ENCODE measurements at regions not wholly inside any gene's neighbourhood (a gene's known extent, or its start where the extent isn't known, plus 50 kb on each side); places are given as distances from the start of the nearest gene placed in this dataset.

DNA sequence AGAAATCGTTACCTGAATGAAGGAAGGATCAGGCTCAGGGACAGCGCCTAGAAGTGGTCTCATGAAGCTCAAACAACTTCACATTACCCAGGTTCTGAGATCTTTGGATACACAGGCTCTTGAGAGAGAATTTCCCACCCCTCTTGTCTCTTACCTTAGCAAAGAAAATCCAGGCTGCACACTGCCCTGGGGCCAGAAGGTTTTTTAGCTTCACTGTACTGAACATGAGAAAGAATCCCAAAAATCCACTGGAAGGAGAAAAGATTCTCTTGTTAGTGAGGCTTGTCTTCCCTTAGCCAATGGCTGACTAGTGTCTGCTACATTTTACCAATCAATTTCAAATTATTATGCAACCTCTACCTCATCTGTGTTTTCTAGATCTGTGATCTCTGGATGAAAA lies 101.0 kb upstream of the RIOK3 start:
- no peak overlapping the region for H3K4me3 ChIP-seq
- no peaks in the 10 kb centered on the region for H3K27me3 ChIP-seq
- TF ChIP-seq CTCF (IDR thresholded peaks at IDR 0.05; ENCODE audit: poor library complexity) (no peak), EZH2phosphoT487 (IDR thresholded peaks at IDR 0.05; ENCODE audit: low read depth, severe bottlenecking, unreplicated experiment) (no peak)
- no peaks in the 10 kb centered on the region for H3K9me2 ChIP-seq (replicated peaks; ENCODE audit: insufficient read depth)
- H3K9me3 ChIP-seq (ENCODE audit: low read depth), result no peaks in the 10 kb centered on the region
- DNase-seq (ENCODE audit: low spot score), result no peak
- no peaks in the 10 kb centered on the region for H3K79me2 ChIP-seq
- 94% methylated on average over 2 of the region's 2 CpGs for WGBS (ENCODE audit: low lambda C conversion rate, missing lambda C conversion rate)
- H3K36me3 ChIP-seq (replicated peaks; ENCODE audit: insufficient read depth, low read depth), result no peaks in the 10 kb centered on the region
- H3K4me2 ChIP-seq, result no peak overlapping the region
- H4K20me1 ChIP-seq (ENCODE audit: insufficient read depth, poor library complexity, severe bottlenecking), result no peaks in the 10 kb centered on the region
- H3K4me1 ChIP-seq (ENCODE audit: insufficient read depth), result peaks cover 11% of the 10 kb centered on the region
- no peak overlapping the region for H3K27ac ChIP-seq
- H2AFZ ChIP-seq, result no peak overlapping the region

- Histone ChIP-seq H3K4me2 (no peak overlapping the region), H3K4me1 (ENCODE audit: insufficient read depth) (peaks cover 21% of the 10 kb centered on the region), H2AFZ (no peak overlapping the region), H3K36me3 (replicated peaks; ENCODE audit: insufficient read depth, low read depth) (no peaks in the 10 kb centered on the region), H3K27me3 (no peaks in the 10 kb centered on the region), H4K20me1 (ENCODE audit: insufficient read depth, poor library complexity, severe bottlenecking) (no peaks in the 10 kb centered on the region), H3K9me2 (replicated peaks; ENCODE audit: insufficient read depth) (no peaks in the 10 kb centered on the region), H3K4me3 (no peak overlapping the region), H3K79me2 (no peaks in the 10 kb centered on the region), H3K27ac (no peak overlapping the region), H3K9me3 (ENCODE audit: low read depth) (no peaks in the 10 kb centered on the region)
- no peak for TF ChIP-seq EZH2 (IDR thresholded peaks at IDR 0.05; ENCODE audit: borderline replicate concordance)
- no peak for TF ChIP-seq CTCF (IDR thresholded peaks at IDR 0.05; ENCODE audit: poor library complexity)
- no peak for TF ChIP-seq EZH2phosphoT487 (IDR thresholded peaks at IDR 0.05; ENCODE audit: low read depth, severe bottlenecking, unreplicated experiment)
- 56% methylated on average over 3 of the region's 3 CpGs for WGBS (ENCODE audit: low lambda C conversion rate, missing lambda C conversion rate)
- no peak for DNase-seq (ENCODE audit: low spot score)
Measured at GRCh38 chr18:23353459-23353858, 99.6 kb upstream of the RIOK3 start.

- peak; percentile 48 for DNase-seq (ENCODE audit: low spot score)
- H4K20me1 ChIP-seq (ENCODE audit: insufficient read depth, poor library complexity, severe bottlenecking), result no peaks in the 10 kb centered on the region
- no peak overlapping the region for H3K4me2 ChIP-seq
- TF ChIP-seq CTCF (IDR thresholded peaks at IDR 0.05; ENCODE audit: poor library complexity), result no peak
- 69% methylated on average over 4 of the region's 4 CpGs for WGBS (ENCODE audit: low lambda C conversion rate, missing lambda C conversion rate)
- H3K27me3 ChIP-seq, result no peaks in the 10 kb centered on the region
- no peaks in the 10 kb centered on the region for H3K9me2 ChIP-seq (replicated peaks; ENCODE audit: insufficient read depth)
- H3K36me3 ChIP-seq (replicated peaks; ENCODE audit: insufficient read depth, low read depth), result no peaks in the 10 kb centered on the region
- H3K4me1 ChIP-seq (ENCODE audit: insufficient read depth), result peaks cover 21% of the 10 kb centered on the region
- no peaks in the 10 kb centered on the region for H3K79me2 ChIP-seq
- no peaks in the 10 kb centered on the region for H3K9me3 ChIP-seq (ENCODE audit: low read depth)
- H3K4me3 ChIP-seq, result no peak overlapping the region
- no peak overlapping the region for H2AFZ ChIP-seq
- no peak overlapping the region for H3K27ac ChIP-seq
Measured at GRCh38 chr18:23354625-23355024, 98.5 kb upstream of the RIOK3 start.

- Histone ChIP-seq H3K36me3 (replicated peaks; ENCODE audit: insufficient read depth, low read depth) (no peaks in the 10 kb centered on the region), H3K27me3 (no peaks in the 10 kb centered on the region), H3K4me3 (no peak overlapping the region), H3K9me3 (ENCODE audit: low read depth) (no peaks in the 10 kb centered on the region), H4K20me1 (ENCODE audit: insufficient read depth, poor library complexity, severe bottlenecking) (no peaks in the 10 kb centered on the region), H3K9me2 (replicated peaks; ENCODE audit: insufficient read depth) (no peaks in the 10 kb centered on the region), H3K4me1 (ENCODE audit: insufficient read depth) (peaks cover 21% of the 10 kb centered on the region), H3K4me2 (no peak overlapping the region), H3K27ac (no peak overlapping the region), H3K79me2 (no peaks in the 10 kb centered on the region), H2AFZ (no peak overlapping the region)
- 96% methylated on average over 6 of the region's 6 CpGs for WGBS (ENCODE audit: low lambda C conversion rate, missing lambda C conversion rate)
- no peak for DNase-seq (ENCODE audit: low spot score)
- TF ChIP-seq CTCF (IDR thresholded peaks at IDR 0.05; ENCODE audit: poor library complexity), result no peak
Measured at GRCh38 chr18:23355206-23355605, 97.9 kb upstream of the RIOK3 start.
